Activated naive CD4-positive, alpha-beta T cell treated with anti-CD3 and anti-CD28 coated beads, Interleukin-2, amount 50 U/mL, for 72 hours (primary cell): ENCODE measurements at regions not wholly inside any gene's neighbourhood (a gene's known extent, or its start where the extent isn't known, plus 50 kb on each side); places are given as distances from the start of the nearest gene placed in this dataset.

ENCODE experiments used
- ATAC-seq, 2 donors: fragments of 150-1000 bp; cut with Tn5 transposase; 2 replicates each; pipeline ENCODE4 v1.10.0; 2021; ENCODE audit warnings: mild to moderate bottlenecking in 2 of 2, moderate library complexity in 2 of 2
- DNase-seq, 2 donors: peaks; one replicate each; pipeline ENCODE4 v3.0.0; 2021 to 2022; ENCODE audit warnings: low spot score in 2 of 2
- H3K27ac Mint-ChIP-seq, 2 donors: one replicate each; pipeline ENCODE4 v1.8.0; 2022; ENCODE audit warnings: mild to moderate bottlenecking in 2 of 2, mixed read lengths in 2 of 2
- H3K36me3 Mint-ChIP-seq, 2 donors: one replicate each; pipeline ENCODE4 v1.8.0; 2022; ENCODE audit warnings: mixed read lengths in 2 of 2
- H3K9me3 Mint-ChIP-seq, 2 donors: one replicate each; pipeline ENCODE4 v1.8.0; 2022; ENCODE audit warnings: mixed read lengths in 2 of 2

DNA sequence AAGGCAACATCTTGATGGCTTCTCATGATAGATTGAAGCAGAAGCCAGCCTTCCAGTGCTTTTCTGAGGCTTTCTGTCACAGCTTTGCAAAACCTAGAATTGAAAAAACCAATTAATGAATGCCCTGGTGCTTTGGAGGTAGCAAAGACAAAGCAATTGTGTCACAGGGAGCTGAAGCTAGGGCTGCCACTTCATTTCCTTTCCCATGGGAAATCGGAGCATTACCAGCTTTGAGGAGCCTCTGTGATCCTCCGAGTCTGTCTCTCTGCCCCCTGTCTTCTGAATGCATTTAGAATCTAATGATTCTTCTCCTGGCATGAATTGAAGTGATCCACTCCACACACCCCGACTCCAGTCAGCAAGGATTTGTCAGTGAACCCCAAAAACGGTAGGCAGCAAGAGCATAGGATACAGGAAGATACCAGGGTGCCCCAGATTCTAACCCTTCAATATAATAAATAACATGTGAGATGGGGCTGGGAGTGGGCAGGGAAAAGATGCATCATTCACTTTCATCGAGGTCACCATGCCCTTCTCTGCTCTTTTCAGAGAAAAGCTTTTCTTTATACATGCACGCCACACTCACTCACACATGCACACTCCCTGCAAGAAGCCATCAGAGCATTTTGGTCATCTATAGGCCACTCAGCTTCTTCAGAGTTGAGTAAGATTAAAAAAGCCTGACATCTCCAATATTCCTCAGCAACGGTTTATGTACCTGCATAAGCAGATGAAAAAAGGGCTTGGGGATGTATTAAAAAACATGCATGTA lies 247.7 kb upstream of the ZNF462 start:
- Mint-ChIP-seq H3K27ac (no peak overlapping the region), H3K36me3 (no peaks in the 10 kb centered on the region), H3K9me3 (peaks cover 5% of the 10 kb centered on the region in 2 donors)
- DNase-seq (no peak), ATAC-seq (no peak)

DNA sequence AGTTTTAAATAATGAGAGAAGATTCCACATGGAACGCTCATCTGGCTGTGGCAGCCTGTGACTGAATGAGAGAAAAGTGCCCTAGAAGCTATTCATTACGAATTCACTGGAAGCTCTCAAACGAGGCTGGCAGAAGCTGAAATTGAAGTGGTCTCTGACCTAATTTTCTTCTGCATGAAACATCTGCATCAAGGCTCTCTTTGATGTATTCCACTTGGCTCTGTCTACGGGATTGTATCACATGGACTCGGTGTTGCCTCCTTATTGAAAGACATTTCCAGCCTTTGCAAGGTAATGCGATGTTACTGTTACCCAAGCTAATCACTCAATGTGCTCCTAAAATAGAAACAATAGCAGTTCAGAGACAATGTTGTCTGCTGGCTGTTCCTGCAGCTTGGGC lies 246.9 kb upstream of the ZNF462 start:
- ATAC-seq (no peak), DNase-seq (no peak)
- no peak overlapping the region for H3K27ac Mint-ChIP-seq
- peaks cover 4% of the 10 kb centered on the region in 2 donors for H3K9me3 Mint-ChIP-seq
- H3K36me3 Mint-ChIP-seq = no peaks in the 10 kb centered on the region

GRCh38 chr9:106616851-106617345 lies 246.1 kb upstream of the ZNF462 start:
- Mint-ChIP-seq H3K36me3 (no peaks in the 10 kb centered on the region), H3K27ac (no peak overlapping the region), H3K9me3 (no peaks in the 10 kb centered on the region)
- ATAC-seq (no peak), DNase-seq (no peak)

- Mint-ChIP-seq H3K36me3 (no peaks in the 10 kb centered on the region), H3K9me3 (peaks cover 0 to 4% of the 10 kb centered on the region in 2 donors), H3K27ac (no peak overlapping the region)
- ATAC-seq (no peak), DNase-seq (no peak)
Measured at GRCh38 chr9:106619211-106619610, 243.8 kb upstream of the ZNF462 start.

DNA sequence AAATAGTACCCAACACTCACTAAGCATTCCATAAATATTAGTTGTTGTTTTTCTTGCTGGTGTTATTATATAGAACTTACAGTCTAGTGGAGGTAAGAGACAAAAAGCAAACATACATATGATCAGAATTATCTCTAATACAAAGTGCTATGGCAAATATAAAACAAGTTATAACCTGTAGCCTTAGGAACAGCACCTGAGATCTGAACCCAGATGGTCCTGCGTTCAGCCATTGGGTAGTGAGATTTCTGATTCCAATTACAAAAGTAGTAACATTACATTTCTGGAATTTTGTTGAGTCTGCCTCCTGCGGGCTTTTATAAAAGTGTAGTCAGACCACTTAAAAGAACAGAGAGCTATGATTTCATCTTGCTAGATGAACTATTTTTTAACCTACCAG lies 242.9 kb upstream of the ZNF462 start:
- Mint-ChIP-seq H3K9me3 (peaks cover 0 to 4% of the 10 kb centered on the region in 2 donors), H3K27ac (no peak overlapping the region), H3K36me3 (no peaks in the 10 kb centered on the region)
- no peak for DNase-seq
- ATAC-seq = no peak

- Mint-ChIP-seq H3K36me3 (no peaks in the 10 kb centered on the region), H3K9me3 (peaks cover 0 to 4% of the 10 kb centered on the region in 2 donors), H3K27ac (no peak overlapping the region)
- ATAC-seq (no peak), DNase-seq (no peak)
Measured at GRCh38 chr9:106620866-106621265, 242.1 kb upstream of the ZNF462 start.

- no peak for ATAC-seq
- Mint-ChIP-seq H3K36me3 (no peaks in the 10 kb centered on the region), H3K27ac (no peak overlapping the region), H3K9me3 (peaks cover 0 to 8% of the 10 kb centered on the region in 2 donors)
- no peak for DNase-seq
Measured at GRCh38 chr9:106621313-106622163, 241.4 kb upstream of the ZNF462 start.

DNA sequence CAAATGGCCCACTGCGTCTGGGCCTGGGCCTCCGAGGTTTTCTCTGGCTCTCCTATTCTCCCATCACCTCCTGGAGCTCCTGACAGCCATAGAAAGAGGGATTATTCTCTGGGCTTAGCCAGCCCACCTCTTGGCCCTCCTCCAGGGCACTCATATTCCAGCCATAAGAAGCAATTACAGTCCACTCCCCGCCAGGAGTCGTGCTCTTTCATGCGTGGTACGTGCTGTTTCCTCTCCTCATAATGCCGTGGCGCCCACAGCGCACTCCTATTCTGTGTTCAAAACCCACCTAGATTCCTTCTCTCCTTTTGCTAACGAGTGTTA lies 240.8 kb upstream of the ZNF462 start:
- DNase-seq = no peak
- Mint-ChIP-seq H3K27ac (no peak overlapping the region), H3K9me3 (peaks cover 0 to 9% of the 10 kb centered on the region in 2 donors), H3K36me3 (no peaks in the 10 kb centered on the region)
- ATAC-seq = no peak

DNA sequence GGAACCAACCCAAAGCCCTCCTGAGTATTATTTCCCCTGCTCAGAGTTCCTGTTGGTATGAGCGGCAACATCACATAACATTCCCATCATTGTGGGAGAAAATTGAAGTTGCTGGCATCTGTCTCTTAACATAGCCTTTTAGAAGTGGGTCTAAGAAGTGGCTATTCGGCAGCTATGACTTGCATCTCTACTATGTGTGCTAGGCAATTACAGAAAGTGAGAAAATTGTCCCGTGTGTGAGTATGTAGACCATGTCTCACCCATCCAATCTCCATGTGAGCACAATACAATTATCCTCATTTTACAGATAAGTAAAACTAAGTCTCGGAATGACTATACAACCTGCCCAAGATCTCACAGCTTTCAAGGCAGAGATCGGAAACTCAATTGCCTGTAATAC lies 239.4 kb upstream of the ZNF462 start:
- no peaks in the 10 kb centered on the region for H3K36me3 Mint-ChIP-seq
- no peak overlapping the region for H3K27ac Mint-ChIP-seq
- H3K9me3 Mint-ChIP-seq = peaks cover 0 to 9% of the 10 kb centered on the region in 2 donors
- no peak for ATAC-seq
- DNase-seq = no peak

DNA sequence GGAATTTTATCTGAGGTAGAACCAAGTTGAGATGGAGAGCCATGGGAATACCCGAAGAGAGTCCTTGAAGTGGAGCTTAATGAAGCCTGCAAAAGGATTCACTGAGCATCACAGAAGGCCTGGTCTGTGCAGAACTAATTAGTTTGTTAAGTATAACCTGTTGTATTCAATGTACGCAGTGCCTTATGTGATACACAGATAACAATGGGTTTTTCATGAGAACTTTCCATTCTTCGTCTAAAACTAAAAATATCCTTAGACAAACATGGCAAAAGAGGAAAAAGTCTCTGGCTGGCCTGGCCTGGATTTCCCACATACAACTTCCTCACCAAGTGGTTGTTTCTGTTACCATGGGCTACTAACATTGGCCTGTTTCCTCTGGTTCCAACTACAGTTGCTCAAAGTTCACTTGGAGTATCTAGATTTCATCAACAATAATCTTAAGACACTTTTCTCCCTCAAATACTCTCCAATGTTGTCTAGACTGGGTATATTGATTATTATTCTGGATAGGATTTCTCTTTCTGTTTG lies 237.6 kb upstream of the ZNF462 start:
- peaks cover 0 to 7% of the 10 kb centered on the region in 2 donors for H3K36me3 Mint-ChIP-seq
- ATAC-seq (no peak), DNase-seq (no peak)
- no peak overlapping the region for H3K27ac Mint-ChIP-seq
- H3K9me3 Mint-ChIP-seq = peaks cover 4 to 19% of the 10 kb centered on the region in 2 donors

- H3K27ac Mint-ChIP-seq = no peak overlapping the region
- ATAC-seq (no peak), DNase-seq (no peak)
- peaks cover 9 to 25% of the 10 kb centered on the region in 2 donors for H3K9me3 Mint-ChIP-seq
- H3K36me3 Mint-ChIP-seq = peaks cover 0 to 7% of the 10 kb centered on the region in 2 donors
Measured at GRCh38 chr9:106626936-106627335, 236.0 kb upstream of the ZNF462 start.

GRCh38 chr9:106632621-106633020 lies 230.3 kb upstream of the ZNF462 start:
- no peak for ATAC-seq
- Mint-ChIP-seq H3K27ac (no peak overlapping the region), H3K36me3 (peaks cover 0 to 7% of the 10 kb centered on the region in 2 donors), H3K9me3 (peaks cover 15 to 23% of the 10 kb centered on the region in 2 donors)
- no peak for DNase-seq

- ATAC-seq (no peak), DNase-seq (no peak)
Measured at GRCh38 chr9:106634183-106634582, 228.8 kb upstream of the ZNF462 start.

DNA sequence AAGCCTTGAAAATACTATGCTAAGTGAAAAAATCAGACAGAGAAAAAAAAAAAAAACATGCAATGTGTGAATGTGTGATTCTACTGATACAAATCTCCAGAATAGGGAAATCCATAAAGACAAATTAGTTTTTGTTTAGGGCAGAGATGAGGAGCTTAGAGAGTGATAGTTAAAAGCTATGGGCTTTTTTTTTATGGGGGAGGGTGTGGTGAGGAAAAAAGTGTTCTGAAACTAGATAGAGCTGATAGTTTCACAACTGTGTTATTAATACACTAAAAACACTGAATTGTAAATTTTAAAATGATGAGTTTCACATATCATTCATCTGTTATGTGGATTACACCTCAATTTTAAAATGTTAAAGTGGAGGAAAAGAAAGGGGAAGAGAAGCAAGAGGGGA lies 228.3 kb upstream of the ZNF462 start:
- H3K27ac Mint-ChIP-seq = no peak overlapping the region
- peaks cover 11 to 18% of the 10 kb centered on the region in 2 donors for H3K9me3 Mint-ChIP-seq
- ATAC-seq (no peak), DNase-seq (no peak)
- H3K36me3 Mint-ChIP-seq = peaks cover 0 to 2% of the 10 kb centered on the region in 2 donors

More at GRCh38 chr9:106634183-106634582, 228.8 kb upstream of the ZNF462 start:
- Mint-ChIP-seq H3K9me3 (peaks cover 15 to 23% of the 10 kb centered on the region in 2 donors), H3K27ac (no peak overlapping the region), H3K36me3 (peaks cover 0 to 7% of the 10 kb centered on the region in 2 donors)

- DNase-seq (no peak), ATAC-seq (no peak)
- H3K27ac Mint-ChIP-seq = no peak overlapping the region
- peaks cover 5 to 12% of the 10 kb centered on the region in 2 donors for H3K9me3 Mint-ChIP-seq
- no peaks in the 10 kb centered on the region for H3K36me3 Mint-ChIP-seq
Measured at GRCh38 chr9:106637486-106637885, 225.5 kb upstream of the ZNF462 start.

DNA sequence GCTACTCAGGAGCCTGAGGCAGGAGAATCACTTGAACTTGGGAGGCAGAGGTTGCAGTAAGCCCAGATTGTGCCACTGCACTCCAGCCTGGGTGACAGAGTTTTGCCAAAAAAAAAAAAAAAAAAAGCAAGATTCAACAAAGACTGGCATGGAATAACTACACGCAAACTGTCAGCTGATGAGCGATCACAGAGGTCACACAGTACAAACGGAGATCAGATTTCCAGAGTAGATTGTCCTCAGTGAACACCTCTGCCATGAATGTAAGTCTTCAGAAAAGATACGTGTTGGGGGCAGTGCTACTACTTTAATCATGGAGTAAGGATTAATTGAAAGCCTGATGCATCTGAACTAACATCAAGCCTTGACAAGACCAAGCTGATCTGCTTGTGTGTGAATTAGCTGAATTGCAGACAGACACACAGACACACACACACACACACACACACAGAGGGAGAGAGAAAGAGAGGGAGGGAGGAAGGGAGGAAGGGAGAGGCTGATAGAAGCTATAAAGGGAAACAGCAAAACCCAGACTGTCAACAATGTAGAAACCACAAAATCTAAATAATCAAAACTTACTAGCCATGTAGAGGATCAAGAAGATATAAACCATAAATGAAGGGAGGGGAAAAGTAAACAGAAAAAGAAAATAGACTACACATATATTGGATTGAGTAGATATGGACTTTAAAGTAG lies 222.9 kb upstream of the ZNF462 start:
- H3K9me3 Mint-ChIP-seq = peaks cover 5 to 6% of the 10 kb centered on the region in 2 donors
- ATAC-seq (no peak), DNase-seq (no peak)
- no peak overlapping the region for H3K27ac Mint-ChIP-seq
- H3K36me3 Mint-ChIP-seq = no peaks in the 10 kb centered on the region
